GM18861 (cell line): ENCODE measurements at regions not wholly inside any gene's neighbourhood (a gene's known extent, or its start where the extent isn't known, plus 50 kb on each side); places are given as distances from the start of the nearest gene placed in this dataset.

ENCODE experiments used
- ATAC-seq: cut with Tn5 transposase; IDR thresholded peaks from one replicate; pipeline ENCODE4 v1.9.1; 2021; ENCODE audit not compliant: unreplicated experiment

GRCh38 chr18:77970814-77971213 is 721.2 kb downstream of the GALR1 start:
- ATAC-seq: no peak

GRCh38 chr18:77973745-77974144 is 724.1 kb downstream of the GALR1 start:
- ATAC-seq: no peak

DNA sequence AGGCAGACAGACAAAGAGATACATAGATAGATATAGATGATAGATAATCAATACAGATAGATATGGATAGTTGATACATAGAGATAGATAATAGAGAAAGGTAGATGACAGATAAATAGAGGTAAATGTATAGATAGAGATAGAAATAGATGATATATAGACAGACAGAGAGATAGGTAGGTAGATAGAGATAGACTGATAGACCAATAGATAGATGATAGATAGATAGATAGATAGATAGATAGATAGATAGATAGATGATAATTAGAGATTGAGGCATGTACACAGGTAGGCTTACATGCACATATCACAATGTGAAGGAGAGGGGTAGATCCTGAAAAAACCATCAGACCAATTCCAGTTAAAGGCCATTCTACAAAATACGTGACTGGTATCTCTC is 724.7 kb downstream of the GALR1 start:
- no peak for ATAC-seq

- ATAC-seq: no peak
Measured at GRCh38 chr18:77977331-77977730, 727.7 kb downstream of the GALR1 start.

- no peak for ATAC-seq
Measured at GRCh38 chr18:77980275-77980674, 730.6 kb downstream of the GALR1 start.

- ATAC-seq: no peak
Measured at GRCh38 chr18:77981874-77982273, 732.2 kb downstream of the GALR1 start.

DNA sequence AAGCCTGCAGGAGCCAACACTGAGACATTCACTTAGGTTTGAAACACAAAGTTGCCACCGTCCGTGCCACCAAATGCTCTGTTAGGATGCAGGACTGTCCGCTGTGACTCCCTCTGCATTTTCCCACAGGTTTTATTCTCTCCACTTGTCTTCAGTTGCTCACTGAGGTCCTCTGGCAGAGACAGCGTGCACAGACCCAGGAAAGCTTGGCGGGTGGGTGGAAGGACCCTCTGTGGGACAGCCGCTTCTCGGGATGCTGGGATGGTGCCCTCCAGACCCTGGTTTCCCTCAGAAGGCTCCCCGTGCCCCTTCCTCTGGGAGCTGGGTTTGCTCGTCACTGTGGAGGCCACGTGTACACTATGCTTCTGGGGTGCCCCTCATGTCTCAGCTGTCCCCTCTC is 733.6 kb downstream of the GALR1 start:
- no peak for ATAC-seq

GRCh38 chr18:77984178-77984577 is 734.5 kb downstream of the GALR1 start:
- no peak for ATAC-seq

DNA sequence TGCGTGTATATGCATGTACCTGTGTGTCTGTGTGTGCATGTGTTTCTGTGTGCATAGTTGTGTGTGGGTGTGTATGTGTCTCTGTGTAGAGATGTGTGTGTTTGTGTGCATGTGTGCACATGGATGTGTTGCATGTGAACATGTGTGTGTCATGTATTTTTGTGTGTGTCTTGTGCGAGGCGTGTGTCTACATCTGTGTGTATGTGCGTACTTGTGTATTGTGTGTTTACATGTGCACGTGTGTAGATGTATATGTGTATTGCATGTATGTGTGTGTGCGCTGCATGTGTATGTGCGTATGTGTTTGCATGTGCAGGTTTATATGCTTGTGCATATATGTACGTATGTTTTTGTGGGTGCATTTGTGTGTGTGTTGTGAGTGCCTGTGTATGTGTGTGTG is 735.2 kb downstream of the GALR1 start:
- no peak for ATAC-seq

GRCh38 chr18:77985526-77986281 is 736.1 kb downstream of the GALR1 start:
- no peak for ATAC-seq

GRCh38 chr18:77990131-77990530 is 740.5 kb downstream of the GALR1 start:
- ATAC-seq: no peak

DNA sequence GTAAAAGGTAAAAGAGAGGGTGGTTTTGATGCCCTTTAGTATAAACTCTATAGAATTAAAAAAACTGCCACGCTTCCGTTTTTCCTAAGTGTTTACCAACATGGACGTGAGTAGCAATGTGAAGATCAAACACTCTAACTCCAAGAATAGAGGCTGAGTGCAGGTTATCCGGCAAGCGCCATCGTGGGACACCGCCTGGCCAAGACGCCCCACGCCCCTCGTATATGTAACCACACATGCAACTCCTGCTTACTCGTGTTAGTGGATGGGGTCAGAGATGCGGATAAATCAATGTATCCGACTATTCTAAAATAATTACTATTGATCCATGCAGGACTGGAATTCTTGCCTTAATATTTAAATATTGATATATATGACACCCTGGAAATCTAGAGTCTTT is 741.3 kb downstream of the GALR1 start:
- ATAC-seq: no peak

GRCh38 chr18:77992057-77992456 is 742.4 kb downstream of the GALR1 start:
- ATAC-seq: no peak

- ATAC-seq: no peak
Measured at GRCh38 chr18:77993188-77993981, 743.7 kb downstream of the GALR1 start.

DNA sequence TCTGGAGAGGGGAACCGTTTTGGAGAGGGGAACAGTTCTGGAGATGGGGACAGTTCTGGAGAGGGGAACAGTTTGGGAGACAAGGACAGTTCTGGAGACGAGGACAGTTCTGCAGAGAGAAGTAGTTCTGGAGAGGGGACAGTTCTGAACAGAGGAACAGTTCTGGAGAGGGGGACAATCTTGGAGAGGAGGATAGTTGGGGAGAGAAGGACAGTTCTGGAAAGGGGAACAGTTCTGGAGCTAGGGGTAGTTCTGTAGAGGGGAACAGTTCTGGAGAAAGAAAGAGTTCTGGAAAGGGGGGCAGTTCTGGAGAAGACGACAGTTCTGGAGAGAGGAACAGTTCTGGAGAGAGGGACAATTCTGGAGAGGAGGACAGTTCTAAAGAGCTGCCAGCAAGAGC is 745.9 kb downstream of the GALR1 start:
- no peak for ATAC-seq

DNA sequence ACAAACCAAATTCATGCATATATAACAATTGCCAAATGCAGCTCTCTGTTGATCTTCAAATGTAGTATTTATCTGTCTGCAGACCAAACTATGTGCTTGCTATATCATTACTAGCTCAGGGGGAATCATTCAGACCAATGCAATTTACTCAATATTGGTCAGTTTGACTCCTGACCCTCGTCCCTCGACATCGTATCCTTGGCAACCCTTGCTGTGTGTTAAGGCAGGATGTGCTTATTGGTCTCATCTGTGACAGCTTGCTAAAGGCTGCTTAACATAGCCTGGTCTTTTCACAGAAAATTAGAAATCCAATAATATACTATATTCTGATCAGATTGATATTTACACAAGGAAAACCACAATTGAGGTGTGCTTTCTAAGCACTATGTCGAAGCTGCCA is 747.1 kb downstream of the GALR1 start:
- ATAC-seq: no peak

- ATAC-seq: no peak
Measured at GRCh38 chr18:78001811-78002210, 752.2 kb downstream of the GALR1 start.

DNA sequence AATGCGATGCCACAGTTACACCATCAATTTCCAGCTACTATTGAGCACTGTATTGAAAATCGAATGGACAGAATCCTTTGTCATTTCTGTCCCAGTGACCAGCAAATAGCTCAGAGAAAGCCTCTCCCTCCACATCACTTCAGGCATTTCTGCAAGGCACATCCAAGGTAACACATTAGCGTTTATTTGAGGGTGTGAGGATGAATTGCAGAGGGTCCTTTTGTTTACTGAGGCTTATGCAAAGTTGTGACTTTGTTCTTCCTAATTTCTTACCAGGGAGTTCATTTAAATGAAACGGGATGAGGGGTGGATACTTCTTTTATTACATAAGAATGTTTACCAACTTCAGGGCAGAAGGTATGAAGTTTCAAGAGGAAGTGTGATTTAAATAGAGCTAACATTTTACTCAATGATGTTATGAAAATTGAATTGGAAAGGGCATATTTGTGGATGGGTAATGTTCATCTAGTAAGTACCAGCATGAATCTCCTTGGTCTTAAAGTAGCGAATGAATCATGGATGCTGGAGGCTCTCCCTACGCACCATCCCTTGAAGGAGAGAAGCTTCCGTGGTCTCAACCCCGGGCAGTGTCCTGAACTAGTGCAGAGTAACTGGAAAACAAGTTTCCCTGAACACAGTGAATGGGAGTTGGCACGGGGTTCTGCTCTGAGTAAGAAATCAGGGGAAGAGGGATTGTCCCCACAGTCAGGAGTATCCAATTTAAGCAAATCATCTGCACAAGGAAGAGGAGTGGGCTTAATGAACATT is 756.5 kb downstream of the GALR1 start:
- no peak for ATAC-seq

DNA sequence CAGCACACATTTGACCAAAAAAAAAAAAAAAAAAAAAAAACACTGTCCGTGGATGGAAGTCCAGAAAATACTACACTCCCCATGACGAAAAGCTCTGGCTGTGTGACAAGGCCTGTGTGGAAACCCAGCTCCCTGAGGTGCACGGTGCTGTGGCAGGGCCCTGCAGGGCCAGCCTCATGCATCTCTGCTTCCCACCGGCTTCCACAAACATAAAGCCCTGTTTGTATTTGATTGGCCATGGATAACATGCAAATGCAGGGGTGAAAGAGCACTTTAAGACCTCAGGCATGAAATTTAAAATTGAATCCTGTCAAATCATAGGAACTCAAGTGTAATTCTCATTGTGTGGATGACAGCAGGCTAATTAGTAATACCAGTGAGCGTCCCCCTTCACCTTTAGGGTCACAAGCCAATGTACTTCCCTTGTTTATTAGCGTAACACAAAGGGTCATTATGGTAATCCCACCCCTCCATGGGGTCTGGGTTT is 757.2 kb downstream of the GALR1 start:
- ATAC-seq: no peak

DNA sequence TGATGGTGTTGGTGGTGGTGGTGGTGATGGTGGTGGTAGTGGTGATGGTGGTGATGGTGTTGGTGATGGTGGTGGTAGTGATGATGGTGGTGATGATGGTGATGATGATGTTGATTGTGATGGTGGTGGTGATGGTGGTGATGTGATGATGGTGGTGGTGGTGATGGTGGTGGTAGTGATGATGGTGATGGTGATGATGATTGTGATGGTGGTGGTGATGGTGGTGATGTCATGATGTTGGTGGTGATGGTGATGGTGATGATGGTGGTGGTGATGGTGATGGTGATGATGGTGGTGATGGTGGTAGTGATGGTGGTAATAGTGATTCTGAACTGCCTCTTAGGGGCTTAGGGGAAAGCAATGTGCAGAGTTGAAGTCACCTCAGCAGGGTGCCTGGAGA is 760.7 kb downstream of the GALR1 start:
- ATAC-seq: no peak

GRCh38 chr18:78017869-78018268 is 768.2 kb downstream of the GALR1 start:
- ATAC-seq: no peak

DNA sequence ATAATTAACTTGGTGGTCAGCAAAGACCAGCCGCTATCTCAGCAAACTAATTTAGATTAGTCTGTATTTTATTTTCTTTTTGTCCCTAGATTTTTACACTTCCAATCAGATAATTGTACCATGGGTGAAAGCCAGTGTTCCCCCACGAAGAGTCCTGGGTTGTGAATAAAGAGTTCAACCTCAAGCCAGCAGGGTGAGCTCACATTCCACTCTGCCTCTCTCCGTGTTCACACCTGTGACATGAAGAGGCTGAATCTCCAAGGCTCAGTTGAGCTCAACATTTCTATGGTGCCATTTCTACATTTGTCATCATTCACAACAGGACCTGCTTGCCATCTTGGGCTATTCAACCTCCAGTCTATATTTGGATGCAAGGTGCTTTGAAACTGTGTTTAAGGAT is 771.5 kb downstream of the GALR1 start:
- ATAC-seq: no peak
